Hematopoietic multipotent progenitor cell treated with erythropoietin and hydrocortisone succinate and interleukin-3 and kit ligand, for 4 days (in vitro differentiated cells): ENCODE measurements at regions not wholly inside any gene's neighbourhood (a gene's known extent, or its start where the extent isn't known, plus 50 kb on each side); places are given as distances from the start of the nearest gene placed in this dataset.

Experiments used
- DNase-seq: peaks from one replicate; pipeline ENCODE4 v3.0.0-alpha.2; 2015

DNA sequence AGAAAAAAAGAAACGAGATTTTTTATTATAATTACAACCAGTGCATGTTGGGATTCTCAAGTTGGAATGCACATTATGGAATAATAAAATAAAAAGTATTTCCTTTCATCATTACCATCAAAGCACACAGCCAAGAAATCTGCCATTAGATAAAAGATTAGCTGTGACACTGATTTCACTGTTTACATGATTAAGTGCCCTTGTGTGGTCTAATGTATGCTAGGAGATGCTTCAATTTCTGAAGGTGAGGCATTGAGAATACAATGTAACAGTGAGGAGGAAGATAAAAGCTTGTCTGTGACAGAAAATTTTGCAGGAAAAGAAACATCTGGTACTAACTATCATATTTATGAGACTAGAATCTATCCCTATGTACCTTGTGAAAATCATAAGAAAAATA, 409.7 kb upstream of the PRMT6 start:
- no peak for DNase-seq

DNA sequence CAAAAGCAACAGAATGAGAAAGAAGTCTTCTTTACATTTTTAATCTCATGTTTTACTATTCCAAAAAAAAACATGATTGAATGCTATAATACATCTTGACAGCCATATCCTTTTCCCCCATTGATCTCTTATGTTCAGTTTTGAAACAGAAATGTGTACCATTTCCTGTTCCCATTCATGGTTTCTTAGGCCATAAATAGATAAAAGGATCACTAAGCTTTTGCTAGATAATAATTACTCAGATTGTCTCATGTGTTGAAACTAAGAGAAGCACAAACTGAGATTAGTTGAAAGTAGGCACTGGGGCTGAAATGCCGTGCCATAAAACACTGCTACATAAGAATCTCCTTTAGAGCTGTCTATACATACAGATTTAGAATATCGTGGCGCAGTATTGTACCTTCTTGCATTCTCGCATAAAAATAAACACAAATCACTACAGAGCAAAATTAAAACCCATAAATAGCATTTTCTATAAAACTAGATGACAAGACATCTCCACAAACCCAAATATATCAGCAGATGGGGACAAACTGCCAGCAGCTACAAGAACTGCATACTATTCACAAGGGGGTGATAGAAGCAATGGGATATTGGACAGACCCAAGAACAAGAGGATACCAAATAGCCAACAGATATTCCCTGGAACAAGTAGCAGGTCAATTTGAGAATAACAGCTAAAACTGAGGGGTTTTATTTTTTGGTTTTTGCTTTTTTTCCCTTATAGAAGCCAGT, 405.3 kb upstream of the PRMT6 start:
- DNase-seq, result no peak

DNA sequence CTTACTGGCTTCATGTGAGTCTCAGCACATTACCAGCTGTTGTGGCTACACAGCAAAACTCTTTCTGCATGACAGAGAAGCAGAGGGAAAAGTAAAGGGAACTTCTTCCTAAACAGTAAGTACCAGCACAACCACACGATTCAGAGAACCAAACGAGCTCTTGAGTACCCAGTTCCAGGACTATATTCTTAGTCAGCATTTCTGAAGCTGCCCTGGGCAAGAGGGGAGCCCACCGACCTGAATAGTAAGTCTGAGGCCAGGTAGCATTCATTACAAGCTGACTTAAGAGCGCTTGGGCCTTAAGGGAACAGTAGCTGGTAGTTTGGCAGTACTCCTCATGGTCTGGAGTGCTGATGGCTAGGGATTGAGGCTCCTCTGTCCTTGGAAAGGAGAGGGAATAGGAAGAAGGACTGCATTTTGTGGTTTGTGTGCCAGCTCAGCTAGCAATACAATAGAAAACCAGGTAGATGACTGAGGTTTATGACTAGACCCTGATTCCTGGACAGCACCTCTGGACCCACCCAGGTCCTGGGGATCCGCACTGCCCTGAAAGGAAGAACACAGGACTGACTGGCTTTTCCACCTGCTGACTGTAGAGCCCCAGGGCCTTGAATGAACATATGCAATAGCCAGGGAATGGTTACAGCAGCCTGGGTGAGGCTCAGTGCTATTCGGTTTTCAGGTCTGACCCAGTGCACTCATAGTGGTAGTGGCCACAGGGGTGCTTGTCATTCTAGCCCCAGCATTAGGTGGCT, 396.8 kb upstream of the PRMT6 start:
- DNase-seq, result no peak

DNA sequence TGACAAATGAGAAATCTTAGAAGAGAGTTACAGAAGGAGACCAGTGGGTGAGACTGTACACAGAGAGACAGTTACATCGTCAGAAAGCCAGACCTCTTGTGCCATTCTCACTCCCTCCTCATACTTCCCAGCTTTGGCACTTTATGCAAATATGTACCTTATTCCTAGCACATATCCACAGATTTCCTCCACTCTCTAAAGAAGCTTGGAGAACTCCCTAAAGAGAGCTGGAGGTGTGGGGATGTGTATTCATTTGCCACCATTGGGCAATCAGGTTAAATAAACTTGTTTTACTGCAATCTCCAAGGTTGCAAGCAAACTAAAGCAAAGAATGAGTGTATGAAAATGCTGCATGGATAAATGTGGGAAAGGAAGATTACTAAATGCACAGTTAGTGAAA, 380.9 kb upstream of the PRMT6 start:
- no peak for DNase-seq

DNA sequence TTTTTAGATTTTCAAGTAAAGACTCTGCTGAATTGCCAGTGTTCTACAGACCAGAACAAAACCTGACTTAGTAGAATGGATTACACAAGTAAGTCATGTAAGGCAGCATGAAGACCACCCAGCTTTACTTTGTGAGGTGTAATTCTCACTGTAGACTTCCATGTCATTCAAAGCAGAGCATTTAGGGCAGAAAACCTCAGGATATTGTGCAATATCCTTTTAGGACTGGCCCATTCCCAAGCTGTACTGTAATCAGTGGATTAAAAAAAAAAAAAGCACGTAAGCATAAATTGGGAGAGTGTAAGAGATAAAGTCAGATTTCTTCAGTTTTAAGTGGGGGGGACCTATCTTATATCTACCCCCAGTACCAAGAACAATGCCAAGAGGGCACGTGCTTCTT, 380.5 kb upstream of the PRMT6 start:
- peak; percentile 1 for DNase-seq

DNA sequence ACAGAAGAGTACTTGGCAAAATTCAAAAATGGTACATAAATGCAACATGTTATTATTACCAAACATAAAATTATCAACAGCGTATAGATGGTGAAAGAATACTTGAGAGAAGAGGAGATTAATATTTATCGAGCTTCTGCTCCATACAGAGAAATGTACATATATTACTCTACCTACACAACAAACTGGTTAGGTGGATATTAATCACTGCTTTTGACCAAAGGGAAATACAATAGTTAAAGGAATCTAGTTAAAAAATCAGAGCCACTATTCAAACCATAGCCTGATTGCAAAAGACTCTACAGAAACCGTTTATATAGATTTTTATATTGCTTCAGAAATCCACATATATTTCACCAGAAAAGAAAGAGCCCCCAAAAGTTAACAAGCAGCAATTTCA, 379.3 kb upstream of the PRMT6 start:
- DNase-seq, result no peak

DNA sequence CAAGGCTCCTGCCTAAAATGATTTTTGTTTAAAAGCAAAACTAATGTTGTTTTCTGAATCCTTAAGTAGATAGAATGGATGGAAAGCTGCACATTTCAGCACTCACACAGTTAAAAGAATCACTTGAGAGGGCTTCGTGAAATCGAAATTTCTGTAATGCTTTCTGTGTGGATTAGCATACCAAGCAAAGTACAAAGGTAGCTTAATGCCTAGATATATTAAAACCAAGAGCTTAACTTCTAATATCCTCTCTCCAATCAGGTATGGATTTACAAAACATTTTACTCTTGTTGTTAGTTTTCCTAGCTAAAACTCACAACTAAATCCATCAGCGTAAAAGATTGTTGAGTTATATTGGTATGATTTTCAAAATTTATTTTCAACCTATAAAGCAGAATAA, 378.8 kb upstream of the PRMT6 start:
- DNase-seq, result no peak

DNA sequence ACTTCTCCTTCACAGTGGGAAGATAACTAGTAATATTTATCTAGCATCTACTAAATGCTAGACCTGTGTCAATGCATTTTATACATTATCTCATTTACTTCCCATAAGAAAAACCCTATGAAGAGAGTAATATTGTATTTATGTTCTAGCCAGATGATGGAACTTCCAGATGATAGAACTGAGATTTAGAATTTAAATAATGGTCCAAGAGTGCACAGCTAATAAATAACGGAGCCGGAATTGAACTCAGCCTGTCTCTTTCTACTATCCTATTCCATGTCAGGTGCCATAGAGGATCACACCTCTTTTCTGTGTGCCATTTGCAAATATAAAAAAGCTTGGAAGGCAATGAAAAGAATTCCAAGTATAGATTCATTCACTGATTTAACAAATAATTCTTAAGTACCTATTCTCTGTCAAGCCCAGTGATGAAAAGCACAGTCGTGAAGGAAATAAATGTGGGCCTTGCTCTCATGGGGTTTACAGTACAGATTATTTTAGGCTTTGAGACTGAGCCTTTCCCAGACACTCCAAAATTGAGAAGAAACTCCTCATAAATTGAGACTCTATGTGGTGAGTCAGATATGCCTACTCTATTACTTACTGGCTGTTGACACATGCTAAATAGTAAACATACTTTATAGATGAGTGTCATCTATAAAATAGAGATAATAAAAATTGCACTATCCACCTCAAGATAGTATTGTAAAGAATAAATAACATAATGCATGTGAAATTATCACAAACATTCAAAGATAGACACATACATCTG, 378.0 kb upstream of the PRMT6 start:
- no peak for DNase-seq

DNA sequence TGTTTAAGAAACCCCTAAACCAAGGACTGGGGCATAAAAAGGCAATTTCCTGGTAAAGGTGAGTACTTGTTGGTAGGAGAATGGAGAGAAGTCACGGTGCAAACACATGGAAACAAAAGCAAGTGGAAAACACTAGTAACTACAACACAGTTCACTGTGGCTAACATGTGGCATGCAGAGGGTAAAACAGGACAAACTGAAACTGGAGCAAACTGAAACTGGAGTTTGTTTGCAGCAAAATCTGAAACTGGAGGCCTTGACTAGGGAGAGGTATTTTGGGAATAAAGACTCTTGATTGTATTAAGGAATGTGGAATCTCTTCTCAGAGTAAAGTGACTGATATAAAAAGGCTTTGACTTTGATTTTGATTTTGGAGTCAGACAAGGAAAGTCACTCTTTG, 376.3 kb upstream of the PRMT6 start:
- no peak for DNase-seq

DNA sequence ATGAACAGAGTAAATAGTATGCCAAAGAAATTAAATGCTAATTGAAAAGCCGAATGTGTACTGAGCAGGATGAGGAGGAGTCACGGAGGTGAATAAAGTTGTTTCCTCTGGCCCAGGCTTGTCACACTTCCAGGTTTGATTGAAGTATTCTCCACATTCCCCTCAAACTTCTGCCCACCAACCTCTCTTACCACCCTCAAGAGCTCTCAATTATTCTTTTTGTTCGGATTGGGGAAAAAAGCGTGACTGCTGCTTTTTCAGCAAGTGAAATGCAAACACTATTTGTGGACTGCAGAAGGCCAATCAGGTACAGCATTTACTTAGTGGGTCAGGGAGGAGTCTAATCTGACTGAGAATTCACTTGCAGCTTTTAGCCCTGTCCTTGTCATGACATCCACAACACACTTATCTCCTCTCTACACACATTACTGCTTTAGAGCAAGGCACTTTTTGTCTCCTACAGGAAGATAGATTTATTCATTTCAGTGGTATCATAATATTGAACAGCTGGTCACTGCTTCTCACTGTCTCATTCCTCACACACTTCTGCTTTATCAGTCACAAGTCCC, 375.6 kb upstream of the PRMT6 start:
- DNase-seq, result no peak

DNA sequence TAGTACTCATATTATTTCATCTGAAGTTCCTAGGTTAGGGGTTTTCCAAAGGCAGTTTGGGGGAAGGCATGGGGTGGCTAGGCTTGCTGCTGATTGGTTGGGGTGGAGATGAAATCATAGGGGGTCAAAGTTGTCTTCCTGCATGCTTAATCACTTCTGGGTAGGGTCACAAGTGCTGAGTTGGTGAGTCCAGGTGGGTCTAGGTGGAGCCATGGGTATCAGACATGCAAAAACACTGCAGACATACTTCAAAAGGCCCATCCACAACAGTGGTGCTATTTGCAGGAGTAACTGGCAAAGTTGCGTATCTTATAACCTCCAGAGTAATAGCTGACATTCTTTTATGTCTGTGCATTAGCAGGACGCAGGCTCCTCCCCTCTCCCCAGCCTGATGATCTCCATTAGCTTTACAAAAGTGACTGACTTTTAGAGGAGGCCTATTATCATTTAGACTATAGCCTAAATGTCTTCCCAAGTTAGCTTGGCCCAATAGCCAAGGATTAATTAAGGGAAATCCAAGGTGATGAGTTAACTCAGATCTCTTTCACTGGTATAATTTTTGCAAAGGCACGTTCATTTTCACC, 374.4 kb upstream of the PRMT6 start:
- DNase-seq, result no peak

DNA sequence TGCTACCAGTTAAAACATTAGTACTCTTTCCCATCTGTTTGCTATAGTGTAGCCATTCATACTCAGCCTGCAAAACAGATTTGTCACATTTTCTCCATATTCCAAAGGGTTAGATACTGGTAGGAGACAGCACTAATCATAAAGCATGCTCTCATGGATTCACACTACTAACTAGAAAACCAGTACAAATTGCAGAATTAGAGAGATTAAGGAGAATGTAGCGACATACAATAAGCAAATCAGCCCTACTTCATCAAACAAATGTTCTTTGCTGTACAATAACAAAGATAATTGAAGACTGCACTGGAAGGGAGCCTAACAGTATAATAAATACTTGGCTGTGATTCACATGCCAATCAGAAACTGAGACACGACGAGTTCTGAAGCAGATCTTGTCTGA, 368.0 kb upstream of the PRMT6 start:
- DNase-seq, result no peak

DNA sequence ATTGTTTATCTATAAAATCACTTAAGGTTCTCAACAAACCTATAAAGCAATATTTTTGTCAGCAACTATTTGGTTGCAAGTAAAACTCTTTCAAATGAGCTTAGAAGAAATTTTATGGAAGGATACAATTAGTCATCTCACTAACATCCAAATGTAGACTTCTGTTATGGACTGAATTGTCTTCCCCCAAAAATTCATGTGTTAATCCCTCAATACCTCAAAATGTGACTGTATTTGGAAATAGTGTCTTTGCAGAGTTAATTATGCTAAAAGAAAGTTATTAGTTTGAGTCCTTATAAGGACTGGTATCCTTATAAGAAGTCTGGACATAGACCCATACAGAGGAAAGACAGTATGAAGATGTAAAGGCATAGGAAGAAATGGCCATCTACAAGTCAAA, 357.8 kb upstream of the PRMT6 start:
- no peak for DNase-seq

DNA sequence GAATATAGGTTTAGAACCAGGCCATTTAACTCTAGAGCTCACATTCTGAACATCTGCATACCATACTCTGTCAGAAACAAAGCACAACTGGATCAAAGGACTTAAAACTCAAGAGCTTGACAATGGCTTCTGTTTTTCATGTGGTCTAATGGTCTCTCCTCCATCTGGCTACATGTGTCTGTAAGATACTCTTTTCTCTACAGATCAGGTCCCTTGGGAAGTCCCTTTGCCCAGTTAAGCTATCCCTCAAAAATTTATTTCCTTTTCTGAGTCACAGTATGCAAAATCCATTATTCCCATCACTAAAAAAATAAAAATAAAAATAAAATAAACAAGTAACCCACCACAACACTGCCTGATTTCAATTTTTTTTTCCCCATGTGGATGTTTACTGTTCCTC, 357.0 kb upstream of the PRMT6 start:
- DNase-seq, result no peak

DNA sequence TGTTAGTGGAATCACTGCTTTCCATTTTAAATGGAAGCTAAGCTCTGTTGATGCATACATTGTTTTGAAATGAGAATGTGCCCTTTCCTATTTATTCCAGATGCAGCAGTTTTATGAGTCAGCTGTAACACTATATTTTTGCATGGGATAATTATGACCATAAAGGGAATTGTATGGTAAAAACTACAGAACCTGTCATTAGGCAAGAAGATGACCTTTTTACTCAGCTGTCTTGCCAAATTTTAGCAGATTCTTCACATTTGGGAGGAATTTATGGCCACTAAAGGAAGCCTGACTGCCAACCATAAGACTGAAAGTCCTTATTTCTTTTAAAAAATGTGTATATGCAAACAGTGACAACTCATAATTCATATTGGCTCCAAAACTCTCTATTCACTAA, 356.3 kb upstream of the PRMT6 start:
- DNase-seq, result no peak

DNA sequence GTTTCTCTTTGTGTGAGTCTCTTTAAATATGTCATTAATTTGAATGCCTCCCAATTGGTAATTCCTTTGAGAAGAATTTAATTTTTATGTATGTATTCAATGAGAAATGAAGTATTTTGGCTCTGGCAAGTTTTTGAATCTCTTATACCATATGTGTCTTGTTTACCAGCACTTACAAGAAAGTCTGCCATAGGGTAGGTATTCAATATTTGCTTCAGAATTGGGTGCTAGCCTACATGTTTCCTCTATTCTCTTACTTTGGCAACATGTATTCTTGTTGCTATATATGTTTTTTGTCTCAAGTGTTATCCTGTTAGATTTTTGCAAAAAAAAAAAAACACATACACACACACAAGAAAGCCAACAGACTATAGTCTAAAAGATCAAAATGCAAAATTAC, 350.5 kb upstream of the PRMT6 start:
- no peak for DNase-seq

DNA sequence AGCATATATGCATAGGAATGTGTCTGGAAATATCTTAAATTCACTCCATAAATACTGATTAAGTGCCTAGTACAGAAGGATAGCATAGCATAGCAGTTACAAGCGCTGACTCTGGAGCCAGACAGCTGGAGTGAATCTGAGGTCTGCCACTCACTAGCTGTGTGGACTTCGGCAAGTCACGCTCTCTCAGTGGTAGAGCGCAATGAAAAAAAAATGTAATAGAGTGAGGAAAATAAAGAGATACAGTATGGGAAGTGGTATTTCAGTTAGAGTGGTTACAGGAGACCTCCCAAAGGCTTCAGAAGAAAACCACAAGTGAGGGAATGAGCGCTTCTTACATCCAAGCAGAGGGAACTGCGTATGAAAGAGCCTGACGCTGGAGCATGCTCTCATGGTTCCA, 338.9 kb upstream of the PRMT6 start:
- no peak for DNase-seq

DNA sequence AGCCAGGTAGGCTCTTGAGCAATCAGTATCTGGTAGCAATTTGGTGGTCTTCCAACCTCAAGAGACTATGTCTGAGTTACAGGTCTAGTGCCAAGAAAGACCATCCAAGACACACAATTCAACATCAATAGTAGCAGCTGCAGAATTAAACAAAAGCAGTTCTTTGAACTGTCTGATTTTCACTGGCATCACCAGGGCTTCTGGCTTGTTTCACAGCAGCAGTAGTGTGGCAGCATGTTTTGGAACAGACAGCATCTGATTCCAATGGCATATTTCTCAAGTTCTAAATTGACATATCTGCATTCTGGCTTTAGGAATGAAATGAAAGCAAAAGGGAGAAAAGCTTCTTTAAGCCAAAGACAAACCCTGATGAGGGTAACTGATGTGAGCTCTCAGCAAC, 334.7 kb upstream of the PRMT6 start:
- no peak for DNase-seq

DNA sequence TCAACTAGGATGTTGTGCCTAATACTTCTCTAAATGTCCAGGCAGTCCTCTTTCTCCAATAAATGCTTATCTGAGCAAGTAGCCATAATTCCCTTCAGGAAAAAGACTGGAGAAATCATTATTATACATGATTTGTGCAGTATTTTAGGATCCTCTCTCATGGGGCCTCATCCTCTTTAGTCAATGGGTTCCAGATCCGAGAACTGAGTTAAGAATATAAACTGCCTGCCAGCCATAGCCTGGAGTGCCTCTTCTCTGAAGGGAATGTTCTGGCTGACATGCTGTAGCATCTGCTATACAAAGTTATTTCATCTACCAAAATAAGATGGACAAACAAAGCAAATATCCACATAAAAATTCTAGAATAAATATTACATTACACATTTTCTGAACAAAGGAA, 334.0 kb upstream of the PRMT6 start:
- DNase-seq, result no peak

DNA sequence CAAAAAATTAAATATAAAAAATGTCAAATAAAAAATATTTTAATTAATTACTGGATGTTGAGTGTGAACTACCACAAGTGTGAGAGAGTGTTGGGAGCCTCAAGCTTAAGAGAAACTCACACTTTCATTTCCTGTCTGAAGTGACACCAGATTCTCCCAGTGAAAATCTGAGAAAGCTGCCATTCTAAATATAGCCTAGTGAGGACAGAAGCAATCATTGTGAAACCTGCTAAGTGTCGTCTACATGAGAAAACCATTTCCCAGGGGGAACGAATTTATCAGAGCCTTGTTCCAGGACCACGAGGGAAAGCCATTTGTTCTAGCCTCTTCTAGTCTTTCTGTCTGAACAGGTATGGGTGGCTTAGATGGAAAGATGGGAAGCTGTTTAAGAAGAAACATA, 329.3 kb upstream of the PRMT6 start:
- DNase-seq, result no peak

DNA sequence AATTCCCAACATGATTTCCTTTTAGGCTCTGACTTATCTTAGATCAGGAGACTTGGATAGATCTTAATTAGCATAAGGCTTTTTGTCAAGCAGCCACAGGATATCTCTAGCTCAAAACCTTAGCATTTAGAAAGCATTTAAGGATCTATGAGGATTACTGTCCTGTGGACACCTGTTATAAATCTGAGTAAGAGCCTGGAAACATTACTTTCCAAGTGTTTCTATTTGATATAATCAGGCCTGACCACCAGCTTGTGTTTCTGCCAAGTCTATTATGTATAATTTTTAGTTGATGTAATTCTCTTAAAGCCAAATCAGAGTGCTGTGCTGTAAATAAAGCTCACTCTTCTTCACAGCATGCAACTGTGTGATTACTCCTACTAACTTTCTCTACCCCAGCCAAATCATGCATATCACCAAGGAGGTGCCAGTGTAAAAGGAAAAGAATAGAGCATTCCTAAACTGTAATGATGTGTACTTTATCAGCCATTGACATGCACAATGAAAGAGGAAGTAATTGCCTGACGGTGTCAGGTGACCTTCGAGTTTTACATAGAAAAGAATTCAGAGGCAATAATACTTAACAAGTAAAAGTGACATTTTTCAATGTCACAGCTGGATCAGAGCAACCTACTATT, 309.9 kb upstream of the PRMT6 start:
- DNase-seq, result peak; percentile 7

DNA sequence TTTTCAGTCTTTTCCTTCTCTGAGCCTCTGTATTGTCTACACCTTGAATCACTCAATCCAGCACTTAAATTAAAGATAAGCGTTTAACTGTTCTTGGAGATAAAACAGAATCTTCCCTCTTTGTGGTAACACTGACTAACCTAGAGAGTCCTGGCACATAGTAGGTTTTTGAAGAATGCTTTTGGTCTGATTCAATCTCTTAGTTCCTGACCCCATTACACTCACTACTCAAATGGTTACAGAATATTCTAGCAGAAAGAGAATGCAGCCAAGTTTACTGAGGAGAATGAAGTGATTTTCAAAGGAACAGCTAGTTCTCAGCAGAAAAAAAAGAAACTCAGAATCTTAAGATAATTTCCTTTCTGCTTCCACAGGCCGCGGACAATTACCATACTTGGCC, 309.2 kb upstream of the PRMT6 start:
- no peak for DNase-seq

DNA sequence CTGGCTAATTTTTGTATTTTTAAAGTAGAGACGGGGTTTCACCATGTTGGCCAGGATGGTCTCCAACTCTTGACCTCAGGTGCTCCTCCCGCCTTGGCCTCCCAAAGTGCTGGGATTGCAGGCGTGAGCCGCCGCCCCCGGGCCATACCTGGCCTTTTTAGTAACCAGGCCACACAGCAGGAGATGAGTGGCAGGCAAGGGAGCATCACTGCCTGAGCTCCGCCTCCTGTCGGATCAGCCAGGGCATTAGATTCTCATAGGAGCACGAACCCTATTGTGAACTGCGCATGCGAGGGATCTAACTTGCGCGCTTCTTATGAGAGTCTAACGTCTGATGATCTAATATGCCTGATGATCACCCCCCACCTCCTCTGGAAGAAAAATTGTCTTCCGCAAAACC, 308.7 kb upstream of the PRMT6 start:
- no peak for DNase-seq
